Osteocyte (in vitro differentiated cells): ENCODE measurements at regions not wholly inside any gene's neighbourhood (a gene's known extent, or its start where the extent isn't known, plus 50 kb on each side); places are given as distances from the start of the nearest gene placed in this dataset.

ENCODE experiments used
- DNase-seq: peaks from one replicate; pipeline ENCODE4 v3.0.0; 2021; ENCODE audit warnings: mixed read lengths; ENCODE audit not compliant: unreplicated experiment; ENCODE audit errors: extremely low spot score
- H3K27ac Mint-ChIP-seq: one replicate; pipeline ENCODE4 v1.8.0; 2021; ENCODE audit warnings: mild to moderate bottlenecking, mixed read lengths; ENCODE audit not compliant: unreplicated experiment
- H3K27me3 Mint-ChIP-seq: one replicate; pipeline ENCODE4 v1.8.0; 2021; ENCODE audit warnings: mixed read lengths; ENCODE audit not compliant: unreplicated experiment
- H3K36me3 Mint-ChIP-seq: one replicate; pipeline ENCODE4 v1.8.0; 2021; ENCODE audit warnings: mixed read lengths; ENCODE audit not compliant: unreplicated experiment
- H3K4me1 Mint-ChIP-seq: one replicate; pipeline ENCODE4 v1.8.0; 2021; ENCODE audit warnings: mixed read lengths; ENCODE audit not compliant: unreplicated experiment
- H3K4me3 Mint-ChIP-seq: one replicate; pipeline ENCODE4 v1.8.0; 2021; ENCODE audit warnings: mild to moderate bottlenecking, moderate library complexity, mixed read lengths; ENCODE audit not compliant: unreplicated experiment
- H3K9me3 Mint-ChIP-seq: one replicate; pipeline ENCODE4 v1.8.0; 2021; ENCODE audit warnings: mixed read lengths; ENCODE audit not compliant: unreplicated experiment
- TF ChIP-seq, protein P1 (sequence below): fragments of 200-600 bp; sonication (generic); IDR thresholded peaks from 2 replicates; pipeline ENCODE4 v1.5.0; 2021; ENCODE audit warnings: antibody characterized with exemption, mild to moderate bottlenecking, moderate library complexity

GRCh38 chr5:92801911-92802310 is 779.1 kb downstream of the NR2F1-AS1 start:
- Mint-ChIP-seq H3K27ac (no peak overlapping the region), H3K4me3 (no peak overlapping the region), H3K4me1 (peaks cover 17% of the 10 kb centered on the region), H3K9me3 (peaks cover 7% of the 10 kb centered on the region), H3K27me3 (no peaks in the 10 kb centered on the region), H3K36me3 (no peaks in the 10 kb centered on the region)
- no peak for DNase-seq
- TF ChIP-seq, protein P1, sequence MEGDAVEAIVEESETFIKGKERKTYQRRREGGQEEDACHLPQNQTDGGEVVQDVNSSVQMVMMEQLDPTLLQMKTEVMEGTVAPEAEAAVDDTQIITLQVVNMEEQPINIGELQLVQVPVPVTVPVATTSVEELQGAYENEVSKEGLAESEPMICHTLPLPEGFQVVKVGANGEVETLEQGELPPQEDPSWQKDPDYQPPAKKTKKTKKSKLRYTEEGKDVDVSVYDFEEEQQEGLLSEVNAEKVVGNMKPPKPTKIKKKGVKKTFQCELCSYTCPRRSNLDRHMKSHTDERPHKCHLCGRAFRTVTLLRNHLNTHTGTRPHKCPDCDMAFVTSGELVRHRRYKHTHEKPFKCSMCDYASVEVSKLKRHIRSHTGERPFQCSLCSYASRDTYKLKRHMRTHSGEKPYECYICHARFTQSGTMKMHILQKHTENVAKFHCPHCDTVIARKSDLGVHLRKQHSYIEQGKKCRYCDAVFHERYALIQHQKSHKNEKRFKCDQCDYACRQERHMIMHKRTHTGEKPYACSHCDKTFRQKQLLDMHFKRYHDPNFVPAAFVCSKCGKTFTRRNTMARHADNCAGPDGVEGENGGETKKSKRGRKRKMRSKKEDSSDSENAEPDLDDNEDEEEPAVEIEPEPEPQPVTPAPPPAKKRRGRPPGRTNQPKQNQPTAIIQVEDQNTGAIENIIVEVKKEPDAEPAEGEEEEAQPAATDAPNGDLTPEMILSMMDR: no peak

DNA sequence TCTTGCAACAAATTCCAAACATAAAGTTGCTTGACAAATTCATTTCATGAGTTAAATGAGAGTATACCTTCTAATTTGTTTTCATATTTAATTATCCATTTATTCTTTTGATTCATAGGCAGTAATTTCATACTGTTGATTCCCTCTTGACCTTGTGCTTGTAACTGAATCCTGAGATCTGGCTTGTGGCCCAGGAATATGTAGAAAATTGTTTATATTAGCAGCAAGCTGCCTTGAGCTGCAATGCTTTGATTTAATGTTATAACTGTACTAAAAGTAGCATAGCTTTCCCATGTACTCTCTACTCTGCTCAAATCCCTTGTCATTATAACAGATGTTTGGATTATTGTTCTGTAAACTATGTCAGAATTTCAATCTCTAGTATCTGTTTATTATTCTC is 780.7 kb downstream of the NR2F1-AS1 start:
- peaks cover 13% of the 10 kb centered on the region for H3K9me3 Mint-ChIP-seq

GRCh38 chr5:92795633-92796032 is 785.4 kb downstream of the NR2F1-AS1 start:
- peaks cover 45% of the 10 kb centered on the region for H3K9me3 Mint-ChIP-seq
- H3K4me1 Mint-ChIP-seq: peaks cover 9% of the 10 kb centered on the region
- H3K27me3 Mint-ChIP-seq: no peaks in the 10 kb centered on the region
- peaks cover 9% of the 10 kb centered on the region for H3K36me3 Mint-ChIP-seq
- TF ChIP-seq, protein P1: no peak
- no peak overlapping the region for H3K4me3 Mint-ChIP-seq
- DNase-seq: no peak
- no peak overlapping the region for H3K27ac Mint-ChIP-seq

More for the DNA sequence above, 780.7 kb downstream of the NR2F1-AS1 start:
- H3K4me1 Mint-ChIP-seq: peaks cover 17% of the 10 kb centered on the region
- no peaks in the 10 kb centered on the region for H3K27me3 Mint-ChIP-seq
- TF ChIP-seq, protein P1: no peak
- no peak overlapping the region for H3K27ac Mint-ChIP-seq
- H3K36me3 Mint-ChIP-seq: peaks cover 3% of the 10 kb centered on the region
- DNase-seq: no peak
- H3K4me3 Mint-ChIP-seq: no peak overlapping the region

GRCh38 chr5:92780057-92780456 is 801.0 kb downstream of the NR2F1-AS1 start:
- TF ChIP-seq, protein P1: no peak

GRCh38 chr5:92779536-92779935 is 801.5 kb downstream of the NR2F1-AS1 start:
- TF ChIP-seq, protein P1: no peak
- Mint-ChIP-seq H3K36me3 (no peaks in the 10 kb centered on the region), H3K4me3 (no peak overlapping the region)

More at GRCh38 chr5:92780057-92780456, 801.0 kb downstream of the NR2F1-AS1 start:
- H3K36me3 Mint-ChIP-seq: no peaks in the 10 kb centered on the region
- H3K27me3 Mint-ChIP-seq: no peaks in the 10 kb centered on the region
- H3K4me1 Mint-ChIP-seq: peaks cover 3% of the 10 kb centered on the region
- DNase-seq: no peak
- H3K4me3 Mint-ChIP-seq: no peak overlapping the region
- H3K9me3 Mint-ChIP-seq: no peaks in the 10 kb centered on the region
- H3K27ac Mint-ChIP-seq: no peak overlapping the region

More at GRCh38 chr5:92779536-92779935, 801.5 kb downstream of the NR2F1-AS1 start:
- Mint-ChIP-seq H3K9me3 (no peaks in the 10 kb centered on the region), H3K4me1 (peaks cover 3% of the 10 kb centered on the region), H3K27ac (no peak overlapping the region), H3K27me3 (no peaks in the 10 kb centered on the region)
- DNase-seq: no peak
